ENCODE measurements at regions not wholly inside any gene's neighbourhood (a gene's known extent, or its start where the extent isn't known, plus 50 kb on each side); places are given as distances from the start of the nearest gene placed in this dataset.

DNA sequence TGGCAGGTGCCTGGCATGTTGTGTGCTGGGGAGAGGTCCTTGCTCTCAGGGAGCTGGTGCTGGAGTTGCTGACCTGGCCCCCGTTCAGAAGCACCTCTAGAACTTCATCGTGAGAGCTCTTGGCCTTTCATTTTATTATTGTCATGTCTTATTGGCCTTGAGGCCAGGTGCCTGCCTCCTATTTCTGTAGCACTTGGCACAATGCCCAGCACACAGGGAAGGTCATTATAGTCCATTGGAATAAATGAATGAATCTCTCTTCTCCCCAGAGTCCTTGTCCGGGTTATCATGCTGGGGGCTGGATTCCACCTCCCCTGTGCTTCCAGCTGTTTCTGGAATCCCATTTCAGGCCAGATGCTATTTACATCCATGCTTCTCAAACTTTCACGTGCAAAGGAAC lies 169.2 kb downstream of the HAPSTR1 start:
- TF ChIP-seq, protein P1, sequence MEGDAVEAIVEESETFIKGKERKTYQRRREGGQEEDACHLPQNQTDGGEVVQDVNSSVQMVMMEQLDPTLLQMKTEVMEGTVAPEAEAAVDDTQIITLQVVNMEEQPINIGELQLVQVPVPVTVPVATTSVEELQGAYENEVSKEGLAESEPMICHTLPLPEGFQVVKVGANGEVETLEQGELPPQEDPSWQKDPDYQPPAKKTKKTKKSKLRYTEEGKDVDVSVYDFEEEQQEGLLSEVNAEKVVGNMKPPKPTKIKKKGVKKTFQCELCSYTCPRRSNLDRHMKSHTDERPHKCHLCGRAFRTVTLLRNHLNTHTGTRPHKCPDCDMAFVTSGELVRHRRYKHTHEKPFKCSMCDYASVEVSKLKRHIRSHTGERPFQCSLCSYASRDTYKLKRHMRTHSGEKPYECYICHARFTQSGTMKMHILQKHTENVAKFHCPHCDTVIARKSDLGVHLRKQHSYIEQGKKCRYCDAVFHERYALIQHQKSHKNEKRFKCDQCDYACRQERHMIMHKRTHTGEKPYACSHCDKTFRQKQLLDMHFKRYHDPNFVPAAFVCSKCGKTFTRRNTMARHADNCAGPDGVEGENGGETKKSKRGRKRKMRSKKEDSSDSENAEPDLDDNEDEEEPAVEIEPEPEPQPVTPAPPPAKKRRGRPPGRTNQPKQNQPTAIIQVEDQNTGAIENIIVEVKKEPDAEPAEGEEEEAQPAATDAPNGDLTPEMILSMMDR (IDR thresholded peaks at IDR 0.05), result no peak
- ATAC-seq (ENCODE audit: low FRiP score) (no peak), DNase-seq (ENCODE audit: low spot score) (no peak)

DNA sequence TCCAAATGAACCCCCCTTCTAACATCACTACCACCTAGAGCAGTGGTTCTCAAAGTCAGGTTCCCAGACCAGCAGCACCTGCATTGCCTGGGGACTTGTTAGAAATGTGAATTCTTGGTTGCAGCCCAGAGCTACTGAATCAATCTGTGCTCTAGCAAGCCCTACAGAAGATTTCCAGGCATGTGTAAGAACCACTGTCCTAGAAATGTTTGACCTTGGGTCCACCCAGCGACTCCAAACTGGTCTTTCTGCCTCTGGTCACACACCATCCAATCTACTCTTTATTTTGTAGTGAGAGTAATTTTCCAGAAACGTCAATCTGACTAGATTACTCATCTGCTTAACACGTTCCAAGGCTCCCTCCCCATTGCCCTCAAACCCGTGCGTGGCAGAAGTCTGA lies 169.9 kb downstream of the HAPSTR1 start:
- DNase-seq (ENCODE audit: low spot score) (no peak), ATAC-seq (ENCODE audit: low FRiP score) (no peak)
- TF ChIP-seq, protein P1 (IDR thresholded peaks at IDR 0.05), result no peak

- TF ChIP-seq, protein P1 (IDR thresholded peaks at IDR 0.05), result no peak
- no peak for DNase-seq (ENCODE audit: low spot score)
- no peak for ATAC-seq (ENCODE audit: low FRiP score)
Observed at GRCh38 chr16:9262941-9263715, 171.7 kb downstream of the HAPSTR1 start.

- DNase-seq (ENCODE audit: low spot score), result no peak
- ATAC-seq (ENCODE audit: low FRiP score), result no peak
- TF ChIP-seq, protein P1 (IDR thresholded peaks at IDR 0.05), result no peak
Observed at GRCh38 chr16:9264067-9264466, 172.6 kb downstream of the HAPSTR1 start.

DNA sequence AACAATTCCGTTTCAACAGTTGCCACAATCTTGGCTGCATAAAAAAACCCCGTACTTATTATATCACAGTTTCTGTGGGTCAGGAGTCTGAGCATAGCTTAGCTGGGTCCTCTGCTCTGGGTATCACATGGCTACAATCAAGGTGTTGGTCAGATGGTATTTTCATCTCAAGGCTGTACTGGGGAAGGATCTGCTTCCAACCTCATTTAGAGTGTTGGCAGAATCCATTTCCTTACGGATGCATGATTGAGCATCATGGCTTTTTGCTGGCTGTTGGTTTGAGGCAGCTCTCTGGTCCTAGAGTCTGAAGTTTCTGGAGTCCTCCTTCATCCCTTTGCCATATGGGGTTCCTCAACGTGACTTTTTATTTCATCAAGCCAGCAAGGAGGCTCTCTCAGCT lies 177.0 kb downstream of the HAPSTR1 start:
- DNase-seq (ENCODE audit: low spot score) (no peak), ATAC-seq (ENCODE audit: low FRiP score) (no peak)
- TF ChIP-seq, protein P1 (IDR thresholded peaks at IDR 0.05), result no peak

GRCh38 chr16:9270424-9270823 lies 179.0 kb downstream of the HAPSTR1 start:
- ATAC-seq (ENCODE audit: low FRiP score) (no peak), DNase-seq (ENCODE audit: low spot score) (no peak)
- TF ChIP-seq, protein P1 (IDR thresholded peaks at IDR 0.05), result no peak

GRCh38 chr16:9270941-9271340 lies 179.5 kb downstream of the HAPSTR1 start:
- TF ChIP-seq, protein P1 (IDR thresholded peaks at IDR 0.05), result no peak
- DNase-seq (ENCODE audit: low spot score), result no peak

More at GRCh38 chr16:9270941-9271340, 179.5 kb downstream of the HAPSTR1 start:
- ATAC-seq (ENCODE audit: low FRiP score), result no peak

Measured in omental fat pad (tissue), 3 donors.